Chondrocyte (in vitro differentiated cells): ENCODE measurements at regions not wholly inside any gene's neighbourhood (a gene's known extent, or its start where the extent isn't known, plus 50 kb on each side); places are given as distances from the start of the nearest gene placed in this dataset.

ENCODE experiments used
- DNase-seq: peaks from one replicate; pipeline ENCODE4 v3.0.0; 2021; ENCODE audit warnings: mixed read lengths, low spot score
- H3K27ac Mint-ChIP-seq: one replicate; pipeline ENCODE4 v1.8.0; 2021; ENCODE audit warnings: mild to moderate bottlenecking, moderate library complexity, mixed read lengths; ENCODE audit not compliant: unreplicated experiment
- H3K27me3 Mint-ChIP-seq: 2 replicates; pipeline ENCODE4 v1.8.0; 2021; ENCODE audit warnings: low read depth, mixed read lengths
- H3K36me3 Mint-ChIP-seq: 2 replicates; pipeline ENCODE4 v1.8.0; 2021; ENCODE audit warnings: low read depth, mixed read lengths
- H3K4me1 Mint-ChIP-seq: 2 replicates; pipeline ENCODE4 v1.8.0; 2021; ENCODE audit warnings: low read depth, mild to moderate bottlenecking, mixed read lengths
- H3K4me3 Mint-ChIP-seq: one replicate; pipeline ENCODE4 v1.8.0; 2021; ENCODE audit warnings: mild to moderate bottlenecking, moderate library complexity, mixed read lengths; ENCODE audit not compliant: unreplicated experiment
- H3K9me3 Mint-ChIP-seq: 2 replicates; pipeline ENCODE4 v1.8.0; 2021; ENCODE audit warnings: low read depth, mixed read lengths
- TF ChIP-seq, protein P1 (sequence below): fragments of 200-600 bp; sonication (generic); IDR thresholded peaks from 2 replicates; pipeline ENCODE4 v1.5.0; 2021; ENCODE audit warnings: antibody characterized with exemption, mild to moderate bottlenecking, moderate library complexity

DNA sequence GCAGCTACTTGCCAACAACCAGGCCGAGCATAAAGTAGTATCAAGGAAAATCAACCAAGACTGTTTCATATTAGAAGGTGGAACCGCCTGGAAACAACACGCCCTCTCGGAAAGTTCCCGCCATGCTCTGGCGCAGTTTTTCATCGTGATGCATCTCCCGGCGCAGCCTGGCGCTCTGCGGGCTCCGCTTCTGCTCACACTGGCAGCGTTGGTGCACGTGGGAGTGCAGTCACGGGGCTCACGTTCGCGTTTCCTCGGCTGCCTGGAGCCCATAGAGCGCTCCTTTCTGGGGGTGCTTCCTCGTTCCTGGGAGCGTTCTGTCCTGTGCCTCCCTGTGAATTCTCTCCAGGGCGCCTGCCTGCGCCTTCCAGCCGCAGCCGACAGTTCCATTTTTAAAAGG lies 227.3 kb downstream of the TBXT start:
- Mint-ChIP-seq H3K27ac (no peak overlapping the region), H3K4me3 (no peak overlapping the region), H3K4me1 (peaks cover 24% of the 10 kb centered on the region), H3K36me3 (no peaks in the 10 kb centered on the region), H3K27me3 (peaks cover under 1% of the 10 kb centered on the region), H3K9me3 (peaks cover 5% of the 10 kb centered on the region)
- TF ChIP-seq, protein P1, sequence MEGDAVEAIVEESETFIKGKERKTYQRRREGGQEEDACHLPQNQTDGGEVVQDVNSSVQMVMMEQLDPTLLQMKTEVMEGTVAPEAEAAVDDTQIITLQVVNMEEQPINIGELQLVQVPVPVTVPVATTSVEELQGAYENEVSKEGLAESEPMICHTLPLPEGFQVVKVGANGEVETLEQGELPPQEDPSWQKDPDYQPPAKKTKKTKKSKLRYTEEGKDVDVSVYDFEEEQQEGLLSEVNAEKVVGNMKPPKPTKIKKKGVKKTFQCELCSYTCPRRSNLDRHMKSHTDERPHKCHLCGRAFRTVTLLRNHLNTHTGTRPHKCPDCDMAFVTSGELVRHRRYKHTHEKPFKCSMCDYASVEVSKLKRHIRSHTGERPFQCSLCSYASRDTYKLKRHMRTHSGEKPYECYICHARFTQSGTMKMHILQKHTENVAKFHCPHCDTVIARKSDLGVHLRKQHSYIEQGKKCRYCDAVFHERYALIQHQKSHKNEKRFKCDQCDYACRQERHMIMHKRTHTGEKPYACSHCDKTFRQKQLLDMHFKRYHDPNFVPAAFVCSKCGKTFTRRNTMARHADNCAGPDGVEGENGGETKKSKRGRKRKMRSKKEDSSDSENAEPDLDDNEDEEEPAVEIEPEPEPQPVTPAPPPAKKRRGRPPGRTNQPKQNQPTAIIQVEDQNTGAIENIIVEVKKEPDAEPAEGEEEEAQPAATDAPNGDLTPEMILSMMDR, result no peak
- DNase-seq, result no peak

DNA sequence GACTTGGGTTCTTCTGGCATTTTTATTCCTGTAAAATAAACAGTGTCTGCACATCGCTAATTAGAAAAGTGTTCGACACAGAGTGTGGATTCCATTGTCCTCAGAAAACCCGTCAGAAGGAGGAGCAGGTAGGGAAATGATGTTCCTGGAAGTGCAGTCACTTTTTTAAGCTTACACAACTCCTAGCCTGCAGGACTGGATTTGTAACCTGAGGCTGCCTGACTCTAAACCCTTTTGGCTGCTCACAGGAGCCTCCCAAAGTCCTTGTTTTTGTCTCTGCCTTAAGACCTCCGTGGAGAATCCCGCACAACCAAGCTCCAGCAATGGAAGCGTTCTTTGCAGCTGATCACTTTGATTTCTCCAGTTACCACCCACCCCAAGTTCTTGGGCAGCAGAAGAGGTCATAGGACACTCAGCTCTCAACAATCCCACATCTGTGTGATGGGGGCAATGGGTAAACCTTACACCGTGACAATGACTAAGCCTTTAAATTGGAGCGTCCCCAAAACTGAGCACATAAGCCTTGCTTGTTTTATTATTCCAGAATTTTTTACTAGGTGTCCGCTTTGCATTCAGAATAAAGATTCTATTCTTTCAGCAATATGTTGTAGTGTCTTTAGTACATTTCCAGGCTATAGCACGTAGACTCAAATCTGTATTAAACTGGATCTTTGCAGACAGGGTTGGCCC lies 227.9 kb downstream of the TBXT start:
- TF ChIP-seq, protein P1, result no peak
- peaks cover 2% of the 10 kb centered on the region for H3K36me3 Mint-ChIP-seq
- DNase-seq, result no peak
- peaks cover 6% of the 10 kb centered on the region for H3K27me3 Mint-ChIP-seq
- H3K4me1 Mint-ChIP-seq, result peaks cover 24% of the 10 kb centered on the region
- H3K27ac Mint-ChIP-seq, result peak overlapping the region; percentile 34
- peaks cover 10% of the 10 kb centered on the region for H3K9me3 Mint-ChIP-seq
- H3K4me3 Mint-ChIP-seq, result no peak overlapping the region

DNA sequence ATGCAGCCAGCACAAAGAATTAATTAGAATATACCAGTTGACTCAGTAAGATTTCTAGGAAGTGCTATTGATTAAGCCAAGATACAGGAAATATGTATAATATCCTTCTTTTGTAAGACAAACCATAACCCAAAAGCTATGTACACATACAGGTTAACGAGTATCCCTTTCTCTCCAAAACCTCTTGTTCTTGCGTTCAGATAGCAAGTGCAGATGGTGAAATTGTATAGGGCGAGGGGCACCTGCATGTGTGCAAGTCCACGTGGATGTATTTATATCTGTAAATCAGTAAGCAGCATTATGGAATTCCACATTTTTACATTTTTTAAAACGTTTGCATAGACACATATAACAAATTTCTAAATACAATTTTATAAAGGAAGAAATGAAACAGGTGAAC lies 228.6 kb downstream of the TBXT start:
- TF ChIP-seq, protein P1, result no peak
- Mint-ChIP-seq H3K36me3 (peaks cover 2% of the 10 kb centered on the region), H3K9me3 (peaks cover 10% of the 10 kb centered on the region), H3K27ac (no peak overlapping the region), H3K4me3 (no peak overlapping the region), H3K4me1 (peaks cover 24% of the 10 kb centered on the region), H3K27me3 (peaks cover 6% of the 10 kb centered on the region)
- DNase-seq, result no peak

GRCh38 chr6:165937564-165938358 lies 229.9 kb downstream of the TBXT start:
- peaks cover 10% of the 10 kb centered on the region for H3K9me3 Mint-ChIP-seq
- H3K27ac Mint-ChIP-seq, result no peak overlapping the region
- H3K4me1 Mint-ChIP-seq, result peaks cover 24% of the 10 kb centered on the region
- TF ChIP-seq, protein P1, result no peak
- peaks cover 2% of the 10 kb centered on the region for H3K36me3 Mint-ChIP-seq
- no peak for DNase-seq
- H3K4me3 Mint-ChIP-seq, result no peak overlapping the region
- H3K27me3 Mint-ChIP-seq, result peaks cover 10% of the 10 kb centered on the region

- TF ChIP-seq, protein P1, result no peak
- H3K9me3 Mint-ChIP-seq, result peaks cover 8% of the 10 kb centered on the region
- peaks cover 10% of the 10 kb centered on the region for H3K27me3 Mint-ChIP-seq
- peaks cover 2% of the 10 kb centered on the region for H3K36me3 Mint-ChIP-seq
- DNase-seq, result no peak
- no peak overlapping the region for H3K4me3 Mint-ChIP-seq
- H3K27ac Mint-ChIP-seq, result no peak overlapping the region
- H3K4me1 Mint-ChIP-seq, result peaks cover 24% of the 10 kb centered on the region
These were observed 231.0 kb downstream of the TBXT start for GRCh38 chr6:165936660-165937059.
